Esophagus mucosa (tissue), 1 donor: ENCODE measurements at regions not wholly inside any gene's neighbourhood (a gene's known extent, or its start where the extent isn't known, plus 50 kb on each side); places are given as distances from the start of the nearest gene placed in this dataset.

Experiments used
- ATAC-seq: fragments of 200-7000 bp; cut with Tn5 transposase; one replicate; pipeline ENCODE4 v1.9.1; 2020
- donor health status: DM: yes; HTN: yes; CAD: no.

- no peak for ATAC-seq
These were observed 91.7 kb downstream of the DACT2 start for GRCh38 chr6:168227840-168228239.

- no peak for ATAC-seq
These were observed 92.7 kb downstream of the DACT2 start for GRCh38 chr6:168226902-168227318.

- no peak for ATAC-seq
These were observed 93.4 kb downstream of the DACT2 start for GRCh38 chr6:168226061-168226752.

- no peak for ATAC-seq
These were observed 94.1 kb downstream of the DACT2 start for GRCh38 chr6:168225471-168225911.

GRCh38 chr6:168223755-168224154, 95.8 kb downstream of the DACT2 start:
- ATAC-seq, result no peak

- ATAC-seq, result no peak
These were observed 96.4 kb downstream of the DACT2 start for GRCh38 chr6:168223150-168223549.

- no peak for ATAC-seq
These were observed 97.2 kb downstream of the DACT2 start for GRCh38 chr6:168222115-168223043.

GRCh38 chr6:168221497-168222079, 98.0 kb downstream of the DACT2 start:
- no peak for ATAC-seq

GRCh38 chr6:168221000-168221399, 98.6 kb downstream of the DACT2 start:
- ATAC-seq, result peak; percentile 64

GRCh38 chr6:168219804-168220203, 99.8 kb downstream of the DACT2 start:
- ATAC-seq, result no peak

GRCh38 chr6:168218785-168219566, 100.6 kb downstream of the DACT2 start:
- no peak for ATAC-seq

GRCh38 chr6:168217880-168218537, 101.6 kb downstream of the DACT2 start:
- ATAC-seq, result no peak

GRCh38 chr6:168217216-168217879, 102.2 kb downstream of the DACT2 start:
- ATAC-seq, result no peak

GRCh38 chr6:168216751-168217191, 102.8 kb downstream of the DACT2 start:
- ATAC-seq, result no peak

- ATAC-seq, result no peak
These were observed 103.5 kb downstream of the DACT2 start for GRCh38 chr6:168216117-168216516.

- ATAC-seq, result no peak
These were observed 104.3 kb downstream of the DACT2 start for GRCh38 chr6:168215121-168215808.

- no peak for ATAC-seq
These were observed 104.9 kb downstream of the DACT2 start for GRCh38 chr6:168214586-168215104.

- ATAC-seq, result no peak
These were observed 106.5 kb downstream of the DACT2 start for GRCh38 chr6:168213121-168213524.

- no peak for ATAC-seq
These were observed 107.2 kb downstream of the DACT2 start for GRCh38 chr6:168212362-168212761.

GRCh38 chr6:168211681-168212080, 107.9 kb downstream of the DACT2 start:
- no peak for ATAC-seq
